ENCODE measurements at regions not wholly inside any gene's neighbourhood (a gene's known extent, or its start where the extent isn't known, plus 50 kb on each side); places are given as distances from the start of the nearest gene placed in this dataset.

- no peak for TF ChIP-seq CTCF (IDR thresholded peaks at IDR 0.05; ENCODE audit: insufficient read depth, low read depth, low read length)
- TF ChIP-seq EZH2 (IDR thresholded peaks at IDR 0.05; ENCODE audit: insufficient read depth, low read length) = no peak
These were observed 137.0 kb upstream of the IL15 start for GRCh38 chr4:141499261-141499853.
